Heart left ventricle (tissue), 13 donors: ENCODE measurements at regions not wholly inside any gene's neighbourhood (a gene's known extent, or its start where the extent isn't known, plus 50 kb on each side); places are given as distances from the start of the nearest gene placed in this dataset.

ENCODE experiments used
- CTCF ChIP-seq, 12 donors: fragments of 200-600 bp; sonication (generic) in 4 of 12; IDR thresholded peaks; one replicate each; pipeline versions ENCODE4 v1.5.0 to v1.8.0; 2018 to 2022; ENCODE audit warnings: antibody characterized with exemption in 12 of 12, mild to moderate bottlenecking in 5 of 12
- POLR2A ChIP-seq, 2 donors: fragments of 450-650 bp; IDR thresholded peaks; one replicate each; pipeline ENCODE4 v1.6.1; 2017; ENCODE audit warnings: antibody characterized with exemption in 2 of 2, mild to moderate bottlenecking in 2 of 2, moderate library complexity in 2 of 2
- donor health status: ischemic (EF 13 %, LVEDD 7.1; RV severe dilation, severe dysfunction).
- donor health status: DM: no; HTN: yes; CAD: no.
- donor health status: DM: no; HTN: no; CAD: no.
- donor health status: ischemic (EF 25% LVEDD 6.9; RV normal size, moderate dysfunction).
- donor health status: ischemic (EF 25% LVEDD 5.7; RV mildly dilated, moderate dysfunction).
- donor health status: ischemic (EF 35%, LVEDD 5.7; RV mildly dilated, moderate dysfunction).
- donor health status: nonischemic (EF 11% LVEDD 7.7; RV severe dilation, severe dysfunction).
- donor health status: DM: yes; HTN: yes; CAD: no.
- donor health status: PGD.
- donor health status: ischemic (EF 29% LVEDD 5.4; RV normal size, mild dysfunction).
- donor health status: nonischemic (EF 23%, LVEDD 6.1; RV moderate dilation, normal function).

GRCh38 chr18:8959551-8960135 lies 142.9 kb upstream of the NDUFV2 start:
- TF ChIP-seq CTCF (IDR thresholded peaks at IDR 0.05) (no peak), POLR2A (IDR thresholded peaks at IDR 0.05) (no peak)
